OCI-LY3 (cell line): ENCODE measurements at regions not wholly inside any gene's neighbourhood (a gene's known extent, or its start where the extent isn't known, plus 50 kb on each side); places are given as distances from the start of the nearest gene placed in this dataset.

Experiments used
- H2AFZ ChIP-seq: fragments of 200-600, 300-600 bp; shearing (Covaris generic); 2 replicates; pipeline ENCODE4 v1.6.0; 2014; ENCODE audit warnings: antibody characterized with exemption, low read depth, low read length
- H3K27ac ChIP-seq: fragments of 200-600, 300-600 bp; sonication (generic); 2 replicates; pipeline ENCODE4 v1.5.1; 2014; ENCODE audit warnings: mild to moderate bottlenecking, low read length, moderate library complexity, mixed read lengths
- H3K27me3 ChIP-seq: fragments of 200-600, 300-600 bp; sonication (generic); 2 replicates; pipeline ENCODE4 v1.6.1; 2014; ENCODE audit warnings: low read depth, low read length, mixed read lengths
- H3K36me3 ChIP-seq: fragments of 200-600, 300-600 bp; sonication (generic); replicated peaks from 2 replicates; pipeline ENCODE3; 2014; ENCODE audit warnings: low read depth, low read length, mixed read lengths
- H3K4me1 ChIP-seq: fragments of 300-600, 200-600 bp; sonication (generic); 2 replicates; pipeline ENCODE4 v1.6.1; 2014; ENCODE audit warnings: low read length, mixed read lengths
- H3K4me2 ChIP-seq: fragments of 200-600, 300-600 bp; sonication (generic); 2 replicates; pipeline ENCODE4 v1.6.1; 2014; ENCODE audit warnings: low read length, mixed read lengths
- H3K4me3 ChIP-seq: fragments of 300-600, 200-600 bp; sonication (generic); 2 replicates; pipeline ENCODE4 v1.5.1; 2014; ENCODE audit warnings: antibody characterized with exemption, mild to moderate bottlenecking, low read length, moderate library complexity
- H3K79me2 ChIP-seq: fragments of 300-600, 200-600 bp; shearing (Covaris generic); 2 replicates; pipeline ENCODE4 v1.6.1; 2014; ENCODE audit warnings: mild to moderate bottlenecking, low read length, mixed read lengths
- H3K9ac ChIP-seq: fragments of 300-600, 200-600 bp; shearing (Covaris generic); 2 replicates; pipeline ENCODE4 v1.6.0; 2014; ENCODE audit warnings: mild to moderate bottlenecking, low read length, moderate library complexity
- H3K9me3 ChIP-seq: fragments of 200-600, 300-600 bp; shearing (Covaris generic); 2 replicates; pipeline ENCODE4 v1.6.1; 2014; ENCODE audit warnings: low read length, mixed read lengths; ENCODE audit not compliant: insufficient read depth
- H4K20me1 ChIP-seq: fragments of 200-600, 300-600 bp; sonication (generic); 2 replicates; pipeline ENCODE4 v1.6.1; 2016; ENCODE audit warnings: low read length, mixed read lengths; ENCODE audit not compliant: insufficient read depth
- EZH2phosphoT487 ChIP-seq: fragments of 200-600 bp; shearing (Covaris generic); IDR thresholded peaks from 2 replicates; pipeline ENCODE4 v1.6.1; 2018; ENCODE audit warnings: antibody characterized with exemption, mixed run types, low read depth
- TF ChIP-seq, protein P1 (sequence below): fragments of 200-600, 300-600 bp; sonication (generic); IDR thresholded peaks from 2 replicates; pipeline ENCODE4 v1.5.1; 2014; ENCODE audit warnings: antibody characterized with exemption, low read length, low read depth

DNA sequence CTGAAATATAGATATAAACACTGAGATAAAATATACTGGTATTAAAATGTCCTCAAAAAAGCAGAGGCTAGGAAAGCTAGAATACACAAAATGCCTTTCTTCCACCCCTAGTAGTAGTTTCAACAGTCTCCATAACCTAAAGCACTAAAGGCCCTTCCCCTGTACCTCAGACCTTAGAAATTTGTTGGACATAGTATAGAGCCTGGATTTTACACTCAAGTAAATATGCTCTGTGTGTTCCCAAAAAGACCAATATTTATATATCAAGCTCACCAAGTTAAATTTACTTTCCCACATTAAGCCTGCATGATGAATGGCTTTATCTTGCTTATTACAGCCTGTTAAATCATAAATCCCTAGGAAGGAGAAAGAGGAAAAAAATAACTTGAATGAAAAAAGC, 378.7 kb upstream of the AZI2 start:
- Histone ChIP-seq H3K4me2 (no peak overlapping the region), H3K79me2 (no peaks in the 10 kb centered on the region), H3K36me3 (no peaks in the 10 kb centered on the region), H3K27me3 (no peaks in the 10 kb centered on the region), H4K20me1 (no peaks in the 10 kb centered on the region), H2AFZ (no peak overlapping the region), H3K4me3 (no peak overlapping the region), H3K27ac (no peak overlapping the region), H3K9ac (no peak overlapping the region), H3K4me1 (peaks cover 3% of the 10 kb centered on the region; the same call in 1 of the 2 replicates), H3K9me3 (no peaks in the 10 kb centered on the region)
- no peak for TF ChIP-seq EZH2phosphoT487

DNA sequence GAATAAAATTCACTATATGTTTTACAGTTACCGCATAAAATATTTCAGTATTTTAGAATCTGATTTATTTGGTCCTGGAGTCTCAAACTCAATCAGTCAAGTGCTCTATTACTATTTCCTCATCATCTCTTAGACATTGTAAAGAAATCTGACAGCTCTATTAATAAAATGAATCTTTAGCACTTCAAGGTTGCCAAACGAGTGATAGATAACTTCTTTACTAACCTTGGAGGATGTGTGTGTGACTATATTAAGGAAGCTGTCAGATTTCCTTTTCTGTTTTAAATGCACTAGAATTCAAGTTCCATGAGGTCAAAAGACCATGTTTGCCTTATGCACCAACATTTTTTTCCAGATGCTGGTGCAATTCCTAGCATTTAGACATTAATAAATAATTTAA, 389.8 kb upstream of the AZI2 start:
- Histone ChIP-seq H3K4me1 (no peaks in the 10 kb centered on the region), H3K4me3 (no peak overlapping the region), H3K9me3 (no peaks in the 10 kb centered on the region), H3K79me2 (no peaks in the 10 kb centered on the region), H3K9ac (no peak overlapping the region), H2AFZ (no peak overlapping the region), H4K20me1 (no peaks in the 10 kb centered on the region), H3K27me3 (no peaks in the 10 kb centered on the region), H3K36me3 (no peaks in the 10 kb centered on the region), H3K27ac (no peak overlapping the region), H3K4me2 (no peak overlapping the region)
- TF ChIP-seq EZH2phosphoT487: no peak
- TF ChIP-seq, protein P1, sequence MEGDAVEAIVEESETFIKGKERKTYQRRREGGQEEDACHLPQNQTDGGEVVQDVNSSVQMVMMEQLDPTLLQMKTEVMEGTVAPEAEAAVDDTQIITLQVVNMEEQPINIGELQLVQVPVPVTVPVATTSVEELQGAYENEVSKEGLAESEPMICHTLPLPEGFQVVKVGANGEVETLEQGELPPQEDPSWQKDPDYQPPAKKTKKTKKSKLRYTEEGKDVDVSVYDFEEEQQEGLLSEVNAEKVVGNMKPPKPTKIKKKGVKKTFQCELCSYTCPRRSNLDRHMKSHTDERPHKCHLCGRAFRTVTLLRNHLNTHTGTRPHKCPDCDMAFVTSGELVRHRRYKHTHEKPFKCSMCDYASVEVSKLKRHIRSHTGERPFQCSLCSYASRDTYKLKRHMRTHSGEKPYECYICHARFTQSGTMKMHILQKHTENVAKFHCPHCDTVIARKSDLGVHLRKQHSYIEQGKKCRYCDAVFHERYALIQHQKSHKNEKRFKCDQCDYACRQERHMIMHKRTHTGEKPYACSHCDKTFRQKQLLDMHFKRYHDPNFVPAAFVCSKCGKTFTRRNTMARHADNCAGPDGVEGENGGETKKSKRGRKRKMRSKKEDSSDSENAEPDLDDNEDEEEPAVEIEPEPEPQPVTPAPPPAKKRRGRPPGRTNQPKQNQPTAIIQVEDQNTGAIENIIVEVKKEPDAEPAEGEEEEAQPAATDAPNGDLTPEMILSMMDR: no peak

DNA sequence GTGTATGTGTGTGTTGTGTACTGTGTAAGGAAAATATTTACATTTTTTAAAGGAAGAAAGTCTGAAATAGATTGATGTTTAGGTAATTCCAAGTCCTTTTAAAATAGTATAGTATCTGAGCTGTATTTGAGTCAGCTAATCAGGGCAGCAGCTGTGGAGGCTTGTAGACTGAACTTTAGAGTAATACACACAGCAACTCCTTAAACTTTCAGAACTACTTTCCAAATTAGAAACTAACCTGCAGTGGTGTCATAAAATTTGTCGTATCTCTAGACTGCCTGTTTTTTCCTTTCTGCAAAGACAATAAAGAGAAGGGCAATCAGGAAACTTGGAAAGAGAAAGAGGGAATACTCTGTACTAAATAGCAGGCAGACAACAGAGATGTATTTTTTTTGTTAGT, 391.0 kb upstream of the AZI2 start:
- Histone ChIP-seq H3K4me3 (no peak overlapping the region), H3K9ac (no peak overlapping the region), H2AFZ (no peak overlapping the region), H3K36me3 (no peaks in the 10 kb centered on the region), H3K4me1 (no peaks in the 10 kb centered on the region), H3K27ac (no peak overlapping the region), H4K20me1 (no peaks in the 10 kb centered on the region), H3K9me3 (no peaks in the 10 kb centered on the region), H3K79me2 (no peaks in the 10 kb centered on the region), H3K4me2 (no peak overlapping the region), H3K27me3 (no peaks in the 10 kb centered on the region)
- TF ChIP-seq EZH2phosphoT487: no peak
- TF ChIP-seq, protein P1: no peak

DNA sequence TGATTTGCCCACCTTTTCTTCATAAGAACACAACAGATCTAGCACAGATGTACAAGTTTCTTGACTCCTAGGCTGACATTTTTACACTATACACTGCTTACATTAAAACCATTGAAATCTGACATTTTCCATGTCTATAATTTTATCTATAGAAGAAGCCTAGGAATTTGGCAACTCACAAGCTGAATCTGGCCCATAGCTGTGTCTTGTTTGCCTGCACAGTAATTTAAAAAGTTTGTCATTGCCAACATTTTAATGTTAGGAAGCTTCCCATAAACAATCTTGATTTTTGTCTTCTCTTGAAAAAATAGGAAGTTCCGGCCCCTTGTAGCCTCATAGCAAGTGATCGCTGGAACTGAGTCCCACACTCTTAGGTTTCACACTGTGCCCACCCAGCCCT, 394.6 kb upstream of the AZI2 start:
- Histone ChIP-seq H3K4me3 (no peak overlapping the region), H3K9ac (no peak overlapping the region), H4K20me1 (no peaks in the 10 kb centered on the region), H3K27me3 (no peaks in the 10 kb centered on the region), H2AFZ (no peak overlapping the region), H3K4me1 (no peaks in the 10 kb centered on the region), H3K9me3 (no peaks in the 10 kb centered on the region), H3K36me3 (no peaks in the 10 kb centered on the region), H3K79me2 (no peaks in the 10 kb centered on the region), H3K4me2 (no peak overlapping the region), H3K27ac (no peak overlapping the region)
- TF ChIP-seq, protein P1: no peak

DNA sequence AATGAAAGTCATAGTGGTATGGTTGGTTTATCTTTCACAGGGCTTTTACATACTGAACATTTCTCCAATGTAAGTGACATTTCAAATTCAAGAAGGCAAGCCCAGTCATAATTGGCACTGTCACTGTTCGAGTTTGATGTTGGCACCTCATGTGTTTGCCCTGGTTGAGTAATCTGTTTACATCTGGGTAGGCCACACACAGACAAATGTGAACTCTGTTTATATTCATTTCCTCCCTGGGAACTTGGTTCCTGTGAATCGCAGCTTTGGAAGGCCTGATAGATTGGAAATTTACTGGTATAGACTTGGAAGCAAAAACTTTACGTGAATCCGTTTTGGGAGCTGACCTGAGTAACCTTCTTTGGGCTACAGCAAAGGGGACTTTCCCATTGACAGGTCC, 395.2 kb upstream of the AZI2 start:
- H3K4me2 ChIP-seq: no peak overlapping the region
- no peaks in the 10 kb centered on the region for H3K36me3 ChIP-seq
- no peak overlapping the region for H3K27ac ChIP-seq

More for the DNA sequence above, 395.2 kb upstream of the AZI2 start:
- Histone ChIP-seq H3K4me3 (no peak overlapping the region), H4K20me1 (no peaks in the 10 kb centered on the region), H3K79me2 (no peaks in the 10 kb centered on the region), H2AFZ (no peak overlapping the region), H3K27me3 (no peaks in the 10 kb centered on the region), H3K4me1 (no peaks in the 10 kb centered on the region), H3K9ac (no peak overlapping the region), H3K9me3 (no peaks in the 10 kb centered on the region)
- TF ChIP-seq, protein P1: no peak
- TF ChIP-seq EZH2phosphoT487: no peak
